RWPE2 (cell line): ENCODE measurements at regions not wholly inside any gene's neighbourhood (a gene's known extent, or its start where the extent isn't known, plus 50 kb on each side); places are given as distances from the start of the nearest gene placed in this dataset.

Experiments used
- ATAC-seq: fragments of 200-7000 bp; cut with Tn5 transposase; 3 replicates; pipeline ENCODE4 v1.9.1; 2021; ENCODE audit warnings: low read depth
- DNase-seq: peaks from one replicate; pipeline ENCODE4 v3.0.0-alpha.2; 2020; ENCODE audit warnings: low spot score
- H3K27ac ChIP-seq: fragments of 450-650 bp; 2 replicates; pipeline ENCODE4 v1.5.1; 2017; ENCODE audit warnings: mild to moderate bottlenecking; ENCODE audit not compliant: poor library complexity, severe bottlenecking
- H3K27me3 ChIP-seq: fragments of 250-450 bp; sonication (Bioruptor Pico); 2 replicates; pipeline ENCODE4 v1.5.1; 2021; ENCODE audit warnings: mild to moderate bottlenecking, moderate library complexity; ENCODE audit not compliant: insufficient read depth, poor library complexity, severe bottlenecking
- H3K36me3 ChIP-seq: fragments of 250-450 bp; sonication (Bioruptor Pico); 2 replicates; pipeline ENCODE4 v1.5.1; 2020; ENCODE audit warnings: low read depth, mild to moderate bottlenecking, moderate library complexity
- H3K4me1 ChIP-seq: fragments of 250-450 bp; sonication (Bioruptor Pico); 2 replicates; pipeline ENCODE4 v1.5.1; 2021; ENCODE audit warnings: mild to moderate bottlenecking, moderate library complexity; ENCODE audit not compliant: insufficient read depth, poor library complexity, severe bottlenecking
- H3K4me3 ChIP-seq: fragments of 250-450 bp; sonication (Bioruptor Pico); 2 replicates; pipeline ENCODE4 v1.5.1; 2021; ENCODE audit warnings: mild to moderate bottlenecking, moderate library complexity; ENCODE audit not compliant: severe bottlenecking
- H3K9me3 ChIP-seq: fragments of 250-450 bp; sonication (Bioruptor Pico); 2 replicates; pipeline ENCODE4 v1.5.1; 2021; ENCODE audit warnings: mild to moderate bottlenecking, moderate library complexity; ENCODE audit not compliant: severe bottlenecking
- TF ChIP-seq, protein P1 (sequence below): fragments of 450-650 bp; IDR thresholded peaks from one replicate; pipeline ENCODE4 v1.5.1; 2017; ENCODE audit warnings: mild to moderate bottlenecking, moderate library complexity; ENCODE audit not compliant: poor library complexity, severe bottlenecking

- no peak for DNase-seq
- no peaks in the 10 kb centered on the region for H3K27me3 ChIP-seq
- H3K9me3 ChIP-seq: no peaks in the 10 kb centered on the region
- no peaks in the 10 kb centered on the region for H3K4me1 ChIP-seq
- TF ChIP-seq, protein P1, sequence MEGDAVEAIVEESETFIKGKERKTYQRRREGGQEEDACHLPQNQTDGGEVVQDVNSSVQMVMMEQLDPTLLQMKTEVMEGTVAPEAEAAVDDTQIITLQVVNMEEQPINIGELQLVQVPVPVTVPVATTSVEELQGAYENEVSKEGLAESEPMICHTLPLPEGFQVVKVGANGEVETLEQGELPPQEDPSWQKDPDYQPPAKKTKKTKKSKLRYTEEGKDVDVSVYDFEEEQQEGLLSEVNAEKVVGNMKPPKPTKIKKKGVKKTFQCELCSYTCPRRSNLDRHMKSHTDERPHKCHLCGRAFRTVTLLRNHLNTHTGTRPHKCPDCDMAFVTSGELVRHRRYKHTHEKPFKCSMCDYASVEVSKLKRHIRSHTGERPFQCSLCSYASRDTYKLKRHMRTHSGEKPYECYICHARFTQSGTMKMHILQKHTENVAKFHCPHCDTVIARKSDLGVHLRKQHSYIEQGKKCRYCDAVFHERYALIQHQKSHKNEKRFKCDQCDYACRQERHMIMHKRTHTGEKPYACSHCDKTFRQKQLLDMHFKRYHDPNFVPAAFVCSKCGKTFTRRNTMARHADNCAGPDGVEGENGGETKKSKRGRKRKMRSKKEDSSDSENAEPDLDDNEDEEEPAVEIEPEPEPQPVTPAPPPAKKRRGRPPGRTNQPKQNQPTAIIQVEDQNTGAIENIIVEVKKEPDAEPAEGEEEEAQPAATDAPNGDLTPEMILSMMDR: no peak
- no peak overlapping the region for H3K4me3 ChIP-seq
- H3K36me3 ChIP-seq: no peaks in the 10 kb centered on the region
- H3K27ac ChIP-seq: no peak overlapping the region
- ATAC-seq: no peak
Measured at GRCh38 chr5:54872810-54873209, 112.6 kb downstream of the ESM1 start.

- Histone ChIP-seq H3K4me1 (no peaks in the 10 kb centered on the region), H3K4me3 (no peak overlapping the region), H3K36me3 (no peaks in the 10 kb centered on the region), H3K9me3 (no peaks in the 10 kb centered on the region), H3K27me3 (no peaks in the 10 kb centered on the region), H3K27ac (no peak overlapping the region)
- TF ChIP-seq, protein P1: no peak
- no peak for DNase-seq
- no peak for ATAC-seq
Measured at GRCh38 chr5:54870271-54870670, 115.1 kb downstream of the ESM1 start.

DNA sequence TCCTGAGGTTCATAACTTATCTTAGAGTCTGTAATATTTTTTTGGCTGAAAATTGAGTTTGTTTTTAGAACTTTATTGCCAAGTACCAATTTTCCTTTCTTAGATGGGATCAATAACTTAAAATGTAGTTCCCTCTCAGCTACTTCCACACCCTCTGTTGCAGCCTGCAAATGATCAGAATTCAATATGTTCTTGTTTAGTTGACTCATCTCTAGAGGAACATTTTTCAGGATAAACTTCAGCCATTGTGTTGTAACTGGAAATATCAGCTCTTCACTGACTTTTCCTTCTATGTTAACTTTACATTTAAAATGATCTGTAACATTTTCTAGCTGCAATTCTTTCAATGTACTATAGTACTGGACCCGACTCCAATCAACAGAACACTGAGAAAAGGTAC lies 115.7 kb downstream of the ESM1 start:
- H3K27ac ChIP-seq: no peak overlapping the region
- TF ChIP-seq, protein P1: no peak
- ATAC-seq (no peak), DNase-seq (no peak)
- no peaks in the 10 kb centered on the region for H3K4me1 ChIP-seq
- H3K9me3 ChIP-seq: no peaks in the 10 kb centered on the region
- H3K27me3 ChIP-seq: no peaks in the 10 kb centered on the region
- no peak overlapping the region for H3K4me3 ChIP-seq
- H3K36me3 ChIP-seq: no peaks in the 10 kb centered on the region

- Histone ChIP-seq H3K9me3 (no peaks in the 10 kb centered on the region), H3K27ac (no peak overlapping the region), H3K4me3 (no peak overlapping the region), H3K27me3 (no peaks in the 10 kb centered on the region), H3K4me1 (no peaks in the 10 kb centered on the region), H3K36me3 (no peaks in the 10 kb centered on the region)
- ATAC-seq: no peak
- TF ChIP-seq, protein P1: no peak
- no peak for DNase-seq
Measured at GRCh38 chr5:54868511-54869483, 116.6 kb downstream of the ESM1 start.
